Breast epithelium (tissue), 3 donors: ENCODE measurements at regions not wholly inside any gene's neighbourhood (a gene's known extent, or its start where the extent isn't known, plus 50 kb on each side); places are given as distances from the start of the nearest gene placed in this dataset.

Experiments
- CTCF ChIP-seq, 3 donors: fragments of 450-650 bp; IDR thresholded peaks; one replicate each; pipeline ENCODE4 v1.5.1; 2016 to 2017; ENCODE audit warnings: antibody characterized with exemption in 3 of 3, mild to moderate bottlenecking in 3 of 3, moderate library complexity in 3 of 3
- POLR2A ChIP-seq: fragments of 450-650 bp; IDR thresholded peaks from one replicate; pipeline ENCODE4 v1.6.1; 2016; ENCODE audit warnings: antibody characterized with exemption, mild to moderate bottlenecking, moderate library complexity
- POLR2AphosphoS5 ChIP-seq, 3 donors: sonication (generic); formaldehyde crosslinking; IDR thresholded peaks; one replicate each; pipeline ENCODE4 v1.6.1; 2017; ENCODE audit warnings: antibody characterized with exemption in 3 of 3

- TF ChIP-seq POLR2A (no peak), POLR2AphosphoS5 (IDR thresholded peaks at IDR 0.05) (no peak), CTCF (IDR thresholded peaks at IDR 0.05) (no peak)
Observed at GRCh38 chr20:11173916-11174315, 500.1 kb upstream of the JAG1 start.
